HG02588 (cell line): ENCODE measurements at regions not wholly inside any gene's neighbourhood (a gene's known extent, or its start where the extent isn't known, plus 50 kb on each side); places are given as distances from the start of the nearest gene placed in this dataset.
"Not testable (repeated sequence)": the region's sequence is repeated elsewhere in the genome, so short reads cannot be mapped to it uniquely, and the experiment has no call there.

Experiments used
- ATAC-seq: cut with Tn5 transposase; IDR thresholded peaks from one replicate; pipeline ENCODE4 v1.9.1; 2021; ENCODE audit warnings: mild to moderate bottlenecking, moderate library complexity; ENCODE audit not compliant: unreplicated experiment

DNA sequence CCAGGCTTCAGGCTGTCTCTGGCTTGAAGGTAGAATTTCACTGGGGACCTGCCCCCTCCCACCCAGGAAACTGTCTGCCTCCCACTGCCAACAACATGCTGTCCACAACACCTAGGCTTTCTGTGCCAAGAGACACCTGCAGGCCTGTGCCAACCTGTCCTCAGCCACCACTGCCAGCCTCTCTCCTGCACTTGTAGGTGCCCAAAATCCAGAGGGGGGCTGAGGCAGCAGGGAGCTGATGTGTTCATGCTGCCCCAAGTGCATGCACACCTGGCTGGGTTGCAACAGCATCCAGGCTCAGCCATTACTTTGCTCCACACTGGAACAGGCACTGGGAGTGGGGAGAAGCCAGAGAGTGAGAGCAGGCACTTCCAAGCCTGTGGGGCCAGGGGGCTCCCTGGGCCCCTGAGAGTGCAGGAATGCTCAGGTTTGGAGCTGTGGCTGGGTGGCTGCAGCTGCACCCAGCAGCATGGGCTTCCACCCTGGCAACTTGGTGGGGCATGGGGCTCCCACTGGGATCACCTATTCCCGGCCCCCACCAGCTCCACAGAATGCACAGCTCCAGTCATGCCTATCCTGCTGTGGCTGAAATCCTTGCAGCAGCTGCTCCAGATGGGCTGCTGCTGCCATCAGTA lies 218.1 kb upstream of the OBI1 start:
- ATAC-seq = no peak

DNA sequence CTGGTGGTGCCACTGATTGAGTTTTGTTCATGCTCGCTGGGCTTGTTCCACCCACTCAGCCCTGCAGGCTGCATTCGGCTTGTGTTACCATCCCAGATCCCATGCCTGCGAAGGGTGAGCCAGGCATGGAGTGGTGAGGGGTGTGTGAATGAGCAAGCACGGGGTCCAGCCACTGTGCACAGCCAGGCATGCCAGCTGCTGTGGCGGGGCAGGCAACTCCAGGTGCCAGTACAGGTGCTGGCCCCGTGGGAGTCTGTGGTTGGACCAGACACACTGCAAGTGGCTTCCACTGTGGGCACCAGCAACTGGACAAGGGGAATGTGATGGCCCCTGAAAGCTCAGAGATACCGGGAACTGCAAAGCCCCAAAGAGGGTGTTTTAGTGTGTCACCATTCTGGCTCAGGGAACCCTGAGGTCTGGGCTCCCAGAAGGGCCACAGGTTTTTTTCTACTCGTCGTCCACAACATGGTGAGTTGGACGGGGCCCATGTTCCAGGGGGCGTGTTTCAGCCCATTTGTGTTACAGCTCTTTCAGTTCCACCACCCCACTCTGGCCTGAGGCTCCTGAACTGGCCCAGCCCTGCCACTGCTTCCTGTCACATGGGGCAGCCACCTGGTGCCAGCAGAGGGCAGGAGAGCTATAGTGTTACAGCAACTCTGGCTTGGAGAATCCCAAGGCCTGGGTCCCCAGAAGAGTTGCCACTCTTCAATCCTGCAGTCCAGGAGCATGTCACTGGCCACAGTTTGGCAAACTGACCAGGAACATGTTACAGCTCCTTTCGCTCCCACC lies 217.0 kb upstream of the OBI1 start:
- ATAC-seq = peak; percentile 55

- no peak for ATAC-seq
Measured at GRCh38 chr13:78868991-78869390, 210.0 kb upstream of the OBI1 start.

DNA sequence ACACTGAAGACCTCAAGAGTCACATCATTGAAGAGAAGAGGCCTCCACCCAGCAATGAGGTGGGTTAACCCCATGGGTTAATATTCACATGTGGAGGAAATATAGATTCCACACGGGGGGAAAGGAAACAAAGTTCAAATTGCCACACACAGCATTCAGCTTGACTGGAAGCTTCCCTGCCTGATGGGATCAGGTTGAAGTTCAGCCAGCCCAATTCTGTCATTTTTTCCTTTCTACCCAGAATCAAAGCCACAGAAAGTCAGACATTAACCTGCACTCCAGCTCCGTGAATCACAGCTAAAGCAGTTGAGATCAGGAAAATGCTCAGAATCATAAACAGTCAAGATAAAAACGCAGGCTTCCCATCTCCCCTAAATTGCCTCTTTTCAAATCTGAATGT lies 208.7 kb upstream of the OBI1 start:
- no peak for ATAC-seq

GRCh38 chr13:78866076-78866475 lies 207.1 kb upstream of the OBI1 start:
- not testable (repeated sequence) for ATAC-seq

GRCh38 chr13:78862446-78862845 lies 203.5 kb upstream of the OBI1 start:
- ATAC-seq = no peak

DNA sequence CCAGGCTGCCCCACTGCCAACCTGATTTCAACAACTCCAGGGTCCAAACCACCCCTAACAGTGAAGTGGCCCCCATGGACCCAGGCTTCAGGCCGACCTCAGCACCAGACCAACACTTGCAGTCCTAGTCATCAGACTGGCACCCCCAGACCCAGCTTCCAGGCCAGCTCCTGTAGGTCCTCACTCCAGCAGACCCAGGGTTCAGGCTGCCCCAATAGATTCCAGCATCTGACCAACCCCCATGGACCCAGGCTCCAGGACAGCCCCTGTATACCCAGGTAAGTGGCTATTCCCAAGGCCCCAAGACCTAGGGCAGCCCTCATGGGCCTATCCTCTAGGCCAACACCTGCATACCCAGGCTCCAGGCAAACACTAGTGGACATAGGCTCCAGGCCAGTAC lies 193.8 kb upstream of the OBI1 start:
- ATAC-seq = no peak

- no peak for ATAC-seq
Measured at GRCh38 chr13:78845656-78846365, 186.9 kb upstream of the OBI1 start.

DNA sequence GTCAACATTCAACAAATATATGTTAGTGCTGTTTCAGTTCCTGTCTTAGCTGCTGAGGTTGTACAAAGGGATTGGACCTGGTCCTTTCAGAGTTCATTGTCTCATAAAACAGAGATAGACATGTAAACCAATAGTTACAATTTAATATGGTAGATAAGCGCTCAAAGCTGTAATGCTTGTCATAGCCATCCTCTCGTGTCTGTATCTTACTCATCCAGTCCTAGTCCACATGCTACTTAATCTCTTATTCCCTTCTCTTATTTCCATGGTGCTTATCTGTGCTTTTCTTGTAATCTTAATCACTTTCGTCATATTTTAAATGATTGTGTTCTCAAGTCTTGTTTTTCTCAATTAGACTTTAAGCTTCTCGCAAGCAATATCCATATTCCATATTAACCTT lies 185.2 kb upstream of the OBI1 start:
- no peak for ATAC-seq

- ATAC-seq = no peak
Measured at GRCh38 chr13:78841358-78841963, 182.5 kb upstream of the OBI1 start.

DNA sequence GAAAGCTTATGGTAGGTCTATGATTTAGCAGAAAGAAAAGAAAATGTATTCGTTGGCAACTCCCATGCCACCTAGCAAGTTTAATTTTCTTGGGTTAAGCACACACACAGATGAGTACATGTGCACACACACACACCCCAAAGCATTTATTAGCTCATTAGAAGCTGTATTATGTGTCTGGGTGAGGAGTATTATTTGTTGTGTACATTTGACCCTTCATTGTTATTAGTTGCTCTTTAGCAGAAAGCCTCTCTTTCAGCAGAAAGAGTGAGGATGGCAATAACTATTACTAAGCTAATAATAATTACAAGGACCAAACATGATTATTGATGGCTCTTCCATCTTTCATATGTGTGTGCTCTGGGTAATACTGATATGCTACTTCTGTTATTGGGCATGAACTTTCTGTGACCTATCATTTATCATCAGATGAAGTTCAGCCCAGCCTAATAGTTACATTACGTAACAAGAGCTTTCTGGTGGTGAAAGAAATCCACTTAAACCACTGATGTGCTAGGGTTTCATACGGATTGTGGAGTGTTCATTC lies 177.4 kb upstream of the OBI1 start:
- no peak for ATAC-seq

DNA sequence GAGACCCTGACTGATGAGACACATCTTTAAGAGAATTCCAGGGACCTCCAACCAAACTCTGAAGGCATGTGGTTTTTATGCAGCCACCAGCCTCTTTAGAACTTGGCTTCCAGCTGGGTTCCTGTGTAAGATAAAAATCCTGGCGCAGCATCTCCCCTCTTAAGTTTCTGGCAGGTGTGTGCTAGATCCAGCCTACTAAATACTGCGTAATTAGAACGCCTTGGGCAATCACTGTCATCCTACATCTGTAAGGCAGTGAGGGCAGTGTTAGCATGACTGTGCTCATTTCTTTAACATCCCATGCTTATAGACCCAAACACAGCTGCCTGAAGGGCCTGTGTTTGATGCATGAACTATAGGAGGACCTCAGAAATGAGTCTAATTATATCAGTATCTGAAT lies 173.5 kb upstream of the OBI1 start:
- no peak for ATAC-seq

GRCh38 chr13:78830508-78830907 lies 171.6 kb upstream of the OBI1 start:
- ATAC-seq = no peak

DNA sequence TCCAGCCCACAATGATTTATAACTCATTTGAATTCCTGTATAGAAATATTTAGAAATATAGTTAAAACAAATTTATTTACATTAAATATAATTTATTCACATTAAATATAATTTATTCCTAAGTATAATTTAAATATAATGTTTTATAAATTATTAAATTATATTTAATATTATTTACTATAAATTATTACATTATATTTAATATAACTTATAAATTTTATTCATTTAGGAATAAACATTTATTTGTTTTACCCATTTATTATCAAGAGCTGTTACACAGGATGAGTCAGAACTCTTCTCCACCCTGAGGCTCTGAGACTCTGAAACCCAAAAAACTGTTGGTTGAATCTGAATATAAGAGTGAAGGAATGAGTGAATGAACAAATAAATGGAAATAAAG lies 170.9 kb upstream of the OBI1 start:
- ATAC-seq = no peak

DNA sequence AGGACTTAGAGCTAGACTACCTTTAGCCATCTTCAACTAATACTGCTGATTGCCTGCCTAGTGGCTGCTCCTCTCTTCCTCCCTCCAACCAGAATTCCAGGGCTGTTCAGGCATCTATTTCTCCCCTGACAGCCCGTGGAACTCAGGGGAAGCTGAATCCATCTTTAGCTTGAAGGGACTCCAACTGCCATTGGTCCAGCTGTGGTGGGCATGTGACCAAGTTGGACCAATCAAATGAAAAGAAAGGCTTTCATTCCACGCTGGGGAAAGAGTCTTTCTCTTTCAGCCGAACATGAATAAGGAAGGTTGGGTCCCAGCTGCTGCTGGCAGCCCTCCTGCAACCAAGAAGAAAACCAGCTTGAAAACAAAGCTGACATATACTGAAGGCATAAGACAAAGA lies 168.5 kb upstream of the OBI1 start:
- no peak for ATAC-seq

DNA sequence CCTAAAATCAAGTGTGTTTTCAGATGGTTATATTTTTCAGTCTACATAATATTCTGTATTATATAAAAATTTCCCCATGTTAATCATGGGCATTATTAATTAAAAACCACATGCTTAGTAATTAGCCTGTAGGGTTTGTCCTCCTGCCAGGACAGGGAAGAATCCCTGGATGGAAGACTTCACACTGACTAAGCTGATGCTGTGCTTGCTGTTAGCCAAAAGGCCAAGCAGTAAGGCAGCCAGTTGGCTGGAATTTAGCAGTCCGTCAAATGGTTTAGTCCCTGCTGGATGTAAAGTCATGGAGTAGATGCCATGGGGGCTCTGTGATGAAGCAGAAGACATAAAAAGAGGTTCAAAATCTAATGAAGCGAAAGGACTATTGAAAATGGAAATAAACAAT lies 168.0 kb upstream of the OBI1 start:
- no peak for ATAC-seq

DNA sequence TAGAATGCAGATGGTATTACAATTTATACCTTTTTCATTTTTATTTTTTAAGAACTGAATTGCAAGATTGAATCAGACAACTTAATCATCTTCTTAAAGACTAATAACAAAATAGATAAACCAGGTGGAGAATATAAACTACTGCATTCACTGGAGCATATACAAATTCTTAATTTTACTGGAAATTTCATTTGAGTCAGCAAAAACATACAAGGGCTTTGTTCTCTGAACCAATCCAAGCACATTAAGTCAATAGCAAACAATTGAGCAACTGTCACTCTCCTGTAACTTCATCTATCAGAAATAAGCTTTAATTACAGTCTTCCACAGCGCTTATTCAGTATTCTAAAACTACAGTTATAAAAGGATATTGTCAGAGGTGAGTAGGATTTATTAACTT lies 167.4 kb upstream of the OBI1 start:
- ATAC-seq = no peak

DNA sequence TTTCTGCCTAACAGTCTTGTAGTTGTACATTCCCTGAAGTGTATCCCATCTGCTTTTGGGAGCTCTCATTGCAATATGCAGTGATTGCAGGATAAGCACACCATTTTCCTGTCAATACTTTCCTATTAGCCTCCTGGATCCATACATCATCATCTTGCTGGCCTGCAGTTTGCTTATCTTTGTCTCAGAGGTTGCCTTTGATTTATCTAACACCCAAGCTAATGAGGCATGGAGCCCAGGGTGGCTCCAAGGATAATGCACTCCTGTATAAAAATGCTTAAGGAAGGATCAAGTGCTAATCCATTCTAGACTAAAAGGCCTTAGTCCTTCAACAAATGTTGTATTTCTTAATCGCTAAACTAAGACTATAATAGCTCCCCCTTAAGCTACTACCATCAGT lies 161.6 kb upstream of the OBI1 start:
- no peak for ATAC-seq

GRCh38 chr13:78816592-78816991 lies 157.6 kb upstream of the OBI1 start:
- no peak for ATAC-seq

DNA sequence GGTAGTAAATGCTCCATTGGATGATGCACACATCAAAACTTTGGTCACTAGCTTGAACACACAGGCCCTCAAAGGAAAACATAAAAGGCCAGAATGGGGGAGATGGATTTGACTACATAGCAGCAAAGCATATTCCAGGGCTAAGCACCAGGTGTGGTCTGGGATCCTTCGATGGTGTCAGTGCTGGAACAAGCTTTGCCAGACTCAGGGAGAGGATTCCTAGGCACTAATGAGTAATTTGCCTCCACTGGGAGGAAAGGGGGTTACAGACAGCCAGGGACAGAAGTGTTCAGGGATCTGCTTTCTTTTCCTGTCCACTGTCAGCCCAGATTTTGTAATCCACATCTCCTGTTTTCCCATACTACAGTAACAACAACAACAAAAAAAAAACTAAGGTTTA lies 157.2 kb upstream of the OBI1 start:
- no peak for ATAC-seq

GRCh38 chr13:78806457-78806856 lies 147.5 kb upstream of the OBI1 start:
- peak; percentile 58 for ATAC-seq
